Gastroesophageal sphincter (tissue), 4 donors: ENCODE measurements at regions not wholly inside any gene's neighbourhood (a gene's known extent, or its start where the extent isn't known, plus 50 kb on each side); places are given as distances from the start of the nearest gene placed in this dataset.

ENCODE experiments used
- ATAC-seq: fragments of 150-250 bp; one replicate; pipeline ENCODE4 v1.9.1; 2016; ENCODE audit warnings: mild to moderate bottlenecking, moderate library complexity
- H3K27ac ChIP-seq, 4 donors: fragments of 200-600 bp; sonication (generic) in 3 of 4; 1 replicate in 3 of 4; 2 replicates in 1 of 4; pipeline ENCODE4 v1.5.1; 2016 to 2019
- H3K27me3 ChIP-seq: fragments of 200-600 bp; sonication (generic); one replicate; pipeline ENCODE4 v1.5.1; 2019
- H3K36me3 ChIP-seq, 2 donors: fragments of 200-600 bp; sonication (generic); one replicate each; pipeline ENCODE4 v1.5.1; 2019; ENCODE audit warnings: control low read depth in 1 of 2
- H3K4me1 ChIP-seq, 3 donors: fragments of 200-600 bp; sonication (generic); 1 replicate in 2 of 3; 2 replicates in 1 of 3; pipeline ENCODE4 v1.5.1; 2016 to 2019; ENCODE audit warnings: control low read depth in 2 of 3
- H3K4me3 ChIP-seq, 2 donors: fragments of 200-600 bp; sonication (generic); one replicate each; pipeline ENCODE4 v1.5.1; 2019; ENCODE audit warnings: mild to moderate bottlenecking in 1 of 2, moderate library complexity in 1 of 2
- H3K9me3 ChIP-seq, 3 donors: fragments of 200-600 bp; sonication (generic); one replicate each; pipeline ENCODE4 v1.5.1; 2017 to 2019; ENCODE audit warnings: control low read depth in 2 of 3
- EP300 ChIP-seq: sonication (generic); formaldehyde crosslinking; IDR thresholded peaks from one replicate; pipeline ENCODE4 v1.6.1; 2017; ENCODE audit warnings: antibody characterized with exemption, mild to moderate bottlenecking
- POLR2A ChIP-seq, 2 donors: fragments of 450-650 bp; IDR thresholded peaks; one replicate each; pipeline ENCODE4 v1.6.1; 2017; ENCODE audit warnings: antibody characterized with exemption in 2 of 2, mild to moderate bottlenecking in 2 of 2, moderate library complexity in 1 of 2
- POLR2AphosphoS5 ChIP-seq: sonication (generic); formaldehyde crosslinking; IDR thresholded peaks from one replicate; pipeline ENCODE4 v1.6.1; 2017; ENCODE audit warnings: antibody characterized with exemption
- WGBS, 2 donors: methylation state at CpG; one replicate each; pipeline ENCODE4 v1.1.5; 2018; ENCODE audit warnings: low coverage in 1 of 2; 5-methylcytosine and 5-hydroxymethylcytosine counted together
- TF ChIP-seq, protein P1 (sequence below), 4 experiments: fragments of 200-600 bp in 2 of 4; fragments of 450-650 bp in 2 of 4; sonication (generic) in 1 of 4; IDR thresholded peaks; one replicate each; pipeline ENCODE4 v1.5.1; 2017 to 2019; ENCODE audit warnings: antibody characterized with exemption in 4 of 4, mild to moderate bottlenecking in 2 of 4, moderate library complexity in 2 of 4

DNA sequence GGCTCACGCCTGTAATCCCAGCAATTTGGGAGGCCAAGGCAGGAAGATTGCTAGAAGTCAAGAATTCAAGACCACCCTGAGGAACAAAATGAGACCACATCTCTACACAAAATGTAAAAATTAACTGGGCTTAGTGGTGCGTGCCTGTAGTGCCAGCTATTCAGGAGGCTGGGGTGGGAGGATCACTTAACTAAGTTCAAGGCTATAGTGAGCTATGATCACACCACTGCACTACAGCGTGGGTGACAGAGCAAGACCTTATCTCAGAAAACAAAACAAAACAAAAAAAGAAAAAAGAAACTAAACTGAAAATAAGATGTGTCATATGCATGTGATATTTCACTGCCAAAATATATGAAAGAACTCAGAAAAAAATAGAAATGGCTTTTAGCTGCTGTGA lies 243.3 kb upstream of the CCDC54 start:
- TF ChIP-seq, protein P1, sequence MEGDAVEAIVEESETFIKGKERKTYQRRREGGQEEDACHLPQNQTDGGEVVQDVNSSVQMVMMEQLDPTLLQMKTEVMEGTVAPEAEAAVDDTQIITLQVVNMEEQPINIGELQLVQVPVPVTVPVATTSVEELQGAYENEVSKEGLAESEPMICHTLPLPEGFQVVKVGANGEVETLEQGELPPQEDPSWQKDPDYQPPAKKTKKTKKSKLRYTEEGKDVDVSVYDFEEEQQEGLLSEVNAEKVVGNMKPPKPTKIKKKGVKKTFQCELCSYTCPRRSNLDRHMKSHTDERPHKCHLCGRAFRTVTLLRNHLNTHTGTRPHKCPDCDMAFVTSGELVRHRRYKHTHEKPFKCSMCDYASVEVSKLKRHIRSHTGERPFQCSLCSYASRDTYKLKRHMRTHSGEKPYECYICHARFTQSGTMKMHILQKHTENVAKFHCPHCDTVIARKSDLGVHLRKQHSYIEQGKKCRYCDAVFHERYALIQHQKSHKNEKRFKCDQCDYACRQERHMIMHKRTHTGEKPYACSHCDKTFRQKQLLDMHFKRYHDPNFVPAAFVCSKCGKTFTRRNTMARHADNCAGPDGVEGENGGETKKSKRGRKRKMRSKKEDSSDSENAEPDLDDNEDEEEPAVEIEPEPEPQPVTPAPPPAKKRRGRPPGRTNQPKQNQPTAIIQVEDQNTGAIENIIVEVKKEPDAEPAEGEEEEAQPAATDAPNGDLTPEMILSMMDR (IDR thresholded peaks at IDR 0.05), result no peak
- TF ChIP-seq POLR2AphosphoS5 (no peak), POLR2A (IDR thresholded peaks at IDR 0.05) (no peak), EP300 (no peak)
- H3K36me3 ChIP-seq, result no peaks in the 10 kb centered on the region
- no peak overlapping the region for H3K4me3 ChIP-seq
- no peak for ATAC-seq
- no peak overlapping the region for H3K27ac ChIP-seq
- no peaks in the 10 kb centered on the region for H3K9me3 ChIP-seq
- H3K27me3 ChIP-seq, result no peaks in the 10 kb centered on the region
- 83% methylated on average over 3 of the region's 3 CpGs; no CpG with 5 or more reads in 1 of the 2 donors for WGBS, 2 donors
- H3K4me1 ChIP-seq, result no peaks in the 10 kb centered on the region

DNA sequence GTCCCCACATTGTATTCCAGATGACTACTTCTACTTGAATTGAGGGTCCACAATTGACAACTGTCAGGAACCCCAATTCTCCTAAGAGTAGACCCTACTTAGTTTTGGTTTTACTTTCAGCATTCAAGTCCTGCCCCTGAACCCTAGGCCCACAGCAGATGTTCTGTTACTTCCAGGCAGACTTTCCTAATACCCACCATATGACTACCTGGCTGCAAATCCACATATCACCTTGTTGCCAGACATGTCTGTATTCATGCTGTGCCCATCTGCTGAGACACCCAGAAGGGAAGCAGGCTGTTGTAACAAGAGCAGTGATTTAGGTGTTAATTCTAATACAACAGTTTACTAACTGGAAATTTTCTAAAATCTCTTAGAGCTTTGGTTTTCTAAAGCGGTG lies 235.1 kb upstream of the CCDC54 start:
- Histone ChIP-seq H3K27ac (no peak overlapping the region), H3K9me3 (no peaks in the 10 kb centered on the region), H3K27me3 (no peaks in the 10 kb centered on the region), H3K4me3 (no peak overlapping the region), H3K4me1 (no peaks in the 10 kb centered on the region), H3K36me3 (no peaks in the 10 kb centered on the region)
- TF ChIP-seq, protein P1 (IDR thresholded peaks at IDR 0.05), result no peak
- no peak for TF ChIP-seq POLR2A (IDR thresholded peaks at IDR 0.05)
- no peak for TF ChIP-seq EP300
- TF ChIP-seq POLR2AphosphoS5, result no peak
- no peak for ATAC-seq
- 89 to 100% methylated on average over 1 of the region's 1 CpG for WGBS, 2 donors

DNA sequence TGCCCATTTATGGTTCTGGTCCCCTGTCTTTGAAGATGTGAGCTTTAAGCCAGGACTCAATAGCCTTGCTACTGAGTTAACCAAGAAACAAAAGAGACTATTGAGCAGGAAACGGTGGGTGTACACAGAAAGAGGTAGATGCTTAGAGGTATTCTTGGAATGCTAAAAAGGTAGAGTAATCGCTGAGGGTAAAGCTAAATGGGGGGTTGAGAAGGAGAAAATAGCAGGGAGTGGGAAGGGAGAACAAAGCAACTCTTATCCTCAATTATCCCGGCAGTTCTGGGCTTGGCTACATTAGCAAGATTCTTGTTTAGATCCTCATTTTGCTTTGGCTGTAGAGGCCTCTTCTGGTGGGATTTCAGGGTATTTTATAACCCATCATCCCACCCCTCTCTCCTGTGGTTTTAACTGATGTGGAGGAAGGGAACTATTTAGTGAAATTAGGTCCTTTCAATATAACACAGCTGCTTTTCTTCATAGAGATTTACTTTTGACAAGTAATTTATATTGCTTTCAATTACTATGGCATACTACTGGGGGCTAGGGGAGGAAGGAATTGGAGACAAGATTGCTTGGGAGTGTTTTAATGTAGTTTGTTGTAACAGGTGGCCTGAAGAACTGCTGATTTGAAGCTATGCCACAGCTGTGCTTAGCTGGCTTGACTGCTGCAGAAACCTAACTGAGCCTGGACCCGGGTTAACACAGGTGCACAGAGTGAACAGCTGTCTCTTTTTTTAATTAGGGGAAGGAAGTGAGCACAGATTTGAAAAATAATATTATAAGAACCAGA lies 234.3 kb upstream of the CCDC54 start:
- Histone ChIP-seq H3K9me3 (no peaks in the 10 kb centered on the region), H3K36me3 (no peaks in the 10 kb centered on the region), H3K4me3 (no peak overlapping the region), H3K27me3 (no peaks in the 10 kb centered on the region), H3K27ac (no peak overlapping the region), H3K4me1 (no peaks in the 10 kb centered on the region)
- 26 to 41% methylated on average over 4 of the region's 4 CpGs for WGBS, 2 donors
- no peak for ATAC-seq
- TF ChIP-seq, protein P1 (IDR thresholded peaks at IDR 0.05), result no peak
- TF ChIP-seq POLR2AphosphoS5 (no peak), POLR2A (IDR thresholded peaks at IDR 0.05) (no peak), EP300 (no peak)

DNA sequence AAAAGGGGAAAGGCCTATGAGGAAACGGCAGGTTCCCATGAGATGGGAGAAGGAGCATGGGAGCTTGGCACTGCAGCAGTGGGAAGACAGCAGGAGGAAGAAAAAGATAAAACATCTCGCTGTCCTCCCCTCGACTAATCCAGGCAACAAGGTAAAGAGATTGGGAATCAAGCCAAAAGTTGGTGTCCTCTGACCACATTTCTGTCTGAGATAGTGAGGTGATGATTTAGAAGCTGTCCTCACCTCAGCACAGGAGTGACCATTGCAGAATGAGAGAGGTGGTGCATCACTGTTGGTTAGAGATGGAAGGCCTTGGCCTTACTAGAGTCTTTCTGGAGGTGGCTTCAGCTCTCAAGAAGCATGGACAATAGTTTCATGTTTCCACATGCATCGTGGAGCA lies 226.6 kb upstream of the CCDC54 start:
- Histone ChIP-seq H3K27ac (no peak overlapping the region), H3K36me3 (no peaks in the 10 kb centered on the region), H3K4me1 (no peaks in the 10 kb centered on the region), H3K4me3 (no peak overlapping the region), H3K9me3 (peaks cover 0 to 1% (median 0%) of the 10 kb centered on the region in 3 donors), H3K27me3 (no peaks in the 10 kb centered on the region)
- no peak for ATAC-seq
- 86% methylated on average over 4 of the region's 4 CpGs; no CpG with 5 or more reads in 1 of the 2 donors for WGBS, 2 donors
- TF ChIP-seq POLR2AphosphoS5, result no peak

DNA sequence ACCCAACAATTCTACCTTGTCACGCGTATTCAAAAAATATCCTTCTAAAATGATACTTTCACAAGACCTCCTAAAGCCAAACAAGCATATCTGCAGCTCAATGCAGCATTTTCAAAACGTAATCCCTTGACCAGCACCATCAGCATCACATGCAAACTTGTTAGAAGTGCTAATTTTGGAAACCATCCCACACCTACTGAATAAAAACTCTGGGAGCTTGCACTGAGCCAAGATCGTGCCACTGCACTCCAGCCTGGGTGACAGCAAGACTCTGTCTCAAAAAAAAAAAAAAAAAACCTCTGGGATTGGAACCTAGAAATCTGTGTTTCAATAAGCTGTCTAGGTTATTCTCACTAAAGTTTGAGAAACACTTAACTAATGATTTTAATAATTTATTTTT lies 223.3 kb upstream of the CCDC54 start:
- no peak for ATAC-seq
- H3K4me1 ChIP-seq, result no peaks in the 10 kb centered on the region
- H3K27me3 ChIP-seq, result no peaks in the 10 kb centered on the region
- no peaks in the 10 kb centered on the region for H3K36me3 ChIP-seq
- no peak overlapping the region for H3K4me3 ChIP-seq
- WGBS, 2 donors, result 68 to 86% methylated on average over 2 to 4 of the region's 4 CpGs
- H3K9me3 ChIP-seq, result peaks cover 0 to 32% (median 0%) of the 10 kb centered on the region in 3 donors
- no peak overlapping the region for H3K27ac ChIP-seq
- TF ChIP-seq EP300 (no peak), POLR2AphosphoS5 (no peak), POLR2A (IDR thresholded peaks at IDR 0.05) (no peak)
- TF ChIP-seq, protein P1 (IDR thresholded peaks at IDR 0.05), result no peak
